ENCODE measurements at regions not wholly inside any gene's neighbourhood (a gene's known extent, or its start where the extent isn't known, plus 50 kb on each side); places are given as distances from the start of the nearest gene placed in this dataset.

GRCh38 chr3:67781871-67782270 lies 127.5 kb upstream of the SUCLG2 start:
- no peak overlapping the region for H3K4me3 Mint-ChIP-seq
- no peak overlapping the region for H3K27ac Mint-ChIP-seq
- H3K36me3 Mint-ChIP-seq: no peaks in the 10 kb centered on the region
- DNase-seq: no peak
- H3K27me3 Mint-ChIP-seq: no peaks in the 10 kb centered on the region
- peaks cover 3% of the 10 kb centered on the region for H3K4me1 Mint-ChIP-seq
- CTCF ChIA-PET: no interaction called here
- peaks cover 32% of the 10 kb centered on the region for H3K9me3 Mint-ChIP-seq

GRCh38 chr3:67781218-67781617 lies 126.8 kb upstream of the SUCLG2 start:
- no peak for DNase-seq
- H3K9me3 Mint-ChIP-seq: peaks cover 35% of the 10 kb centered on the region
- no peaks in the 10 kb centered on the region for H3K27me3 Mint-ChIP-seq
- H3K4me1 Mint-ChIP-seq: peaks cover 3% of the 10 kb centered on the region
- no peak overlapping the region for H3K27ac Mint-ChIP-seq
- CTCF ChIA-PET: interaction anchor here (0.6 kb wide), 1 partner anchor 79 kb away, joined by 5 read pairs; no protein-coding TSS in a partner anchor
- no peaks in the 10 kb centered on the region for H3K36me3 Mint-ChIP-seq
- H3K4me3 Mint-ChIP-seq: no peak overlapping the region

GRCh38 chr3:67774676-67775075 lies 120.3 kb upstream of the SUCLG2 start:
- no peaks in the 10 kb centered on the region for H3K36me3 Mint-ChIP-seq
- no peaks in the 10 kb centered on the region for H3K27me3 Mint-ChIP-seq
- peaks cover 25% of the 10 kb centered on the region for H3K9me3 Mint-ChIP-seq
- no peaks in the 10 kb centered on the region for H3K4me1 Mint-ChIP-seq
- CTCF ChIA-PET: no interaction called here
- no peak overlapping the region for H3K4me3 Mint-ChIP-seq
- no peak for DNase-seq
- H3K27ac Mint-ChIP-seq: no peak overlapping the region

GRCh38 chr3:67765575-67765974 lies 111.2 kb upstream of the SUCLG2 start:
- Mint-ChIP-seq H3K9me3 (peaks cover 41% of the 10 kb centered on the region), H3K27me3 (no peaks in the 10 kb centered on the region), H3K27ac (no peak overlapping the region), H3K36me3 (peaks cover 7% of the 10 kb centered on the region), H3K4me3 (no peak overlapping the region), H3K4me1 (no peaks in the 10 kb centered on the region)
- DNase-seq: no peak
- CTCF ChIA-PET: no interaction called here

- peaks cover 16% of the 10 kb centered on the region for H3K9me3 Mint-ChIP-seq
- H3K27me3 Mint-ChIP-seq: no peaks in the 10 kb centered on the region
- CTCF ChIA-PET: interaction anchor here (0.6 kb wide), 1 partner anchor 61 kb away, joined by 3 read pairs; no protein-coding TSS in a partner anchor
- DNase-seq: no peak
- peaks cover 20% of the 10 kb centered on the region for H3K36me3 Mint-ChIP-seq
- H3K4me1 Mint-ChIP-seq: peaks cover 6% of the 10 kb centered on the region
- no peak overlapping the region for H3K4me3 Mint-ChIP-seq
- H3K27ac Mint-ChIP-seq: no peak overlapping the region
These were observed 90.9 kb upstream of the SUCLG2 start for GRCh38 chr3:67745296-67745695.

- Mint-ChIP-seq H3K27ac (no peak overlapping the region), H3K4me3 (no peak overlapping the region), H3K9me3 (peaks cover 16% of the 10 kb centered on the region), H3K36me3 (peaks cover 17% of the 10 kb centered on the region), H3K4me1 (peaks cover 6% of the 10 kb centered on the region), H3K27me3 (no peaks in the 10 kb centered on the region)
- no peak for DNase-seq
- CTCF ChIA-PET: interaction anchor here (0.6 kb wide), 1 partner anchor 61 kb away, joined by 3 read pairs; no protein-coding TSS in a partner anchor
These were observed 90.3 kb upstream of the SUCLG2 start for GRCh38 chr3:67744699-67745098.

GRCh38 chr3:67739851-67740250 lies 85.4 kb upstream of the SUCLG2 start:
- CTCF ChIA-PET: no interaction called here
- Mint-ChIP-seq H3K36me3 (peaks cover 18% of the 10 kb centered on the region), H3K4me1 (peaks cover 38% of the 10 kb centered on the region), H3K9me3 (peaks cover 11% of the 10 kb centered on the region), H3K4me3 (no peak overlapping the region), H3K27me3 (no peaks in the 10 kb centered on the region), H3K27ac (no peak overlapping the region)
- no peak for DNase-seq

GRCh38 chr3:67737906-67738865 lies 83.8 kb upstream of the SUCLG2 start:
- Mint-ChIP-seq H3K27me3 (no peaks in the 10 kb centered on the region), H3K4me1 (peaks cover 40% of the 10 kb centered on the region), H3K4me3 (no peak overlapping the region), H3K36me3 (peaks cover 19% of the 10 kb centered on the region), H3K27ac (peak overlapping the region; percentile 88), H3K9me3 (peaks cover 13% of the 10 kb centered on the region)
- CTCF ChIA-PET: no interaction called here
- DNase-seq: no peak

- H3K4me1 Mint-ChIP-seq: peaks cover 40% of the 10 kb centered on the region
- CTCF ChIA-PET: no interaction called here
- peak overlapping the region; percentile 88 for H3K27ac Mint-ChIP-seq
- DNase-seq: no peak
- no peaks in the 10 kb centered on the region for H3K27me3 Mint-ChIP-seq
- peaks cover 10% of the 10 kb centered on the region for H3K9me3 Mint-ChIP-seq
- peaks cover 15% of the 10 kb centered on the region for H3K36me3 Mint-ChIP-seq
- no peak overlapping the region for H3K4me3 Mint-ChIP-seq
These were observed 82.7 kb upstream of the SUCLG2 start for GRCh38 chr3:67737140-67737539.

- peaks cover 8% of the 10 kb centered on the region for H3K36me3 Mint-ChIP-seq
- H3K4me3 Mint-ChIP-seq: no peak overlapping the region
- peaks cover 25% of the 10 kb centered on the region for H3K4me1 Mint-ChIP-seq
- no peaks in the 10 kb centered on the region for H3K27me3 Mint-ChIP-seq
- no peak for DNase-seq
- H3K9me3 Mint-ChIP-seq: peaks cover 4% of the 10 kb centered on the region
- CTCF ChIA-PET: no interaction called here
- no peak overlapping the region for H3K27ac Mint-ChIP-seq
These were observed 79.0 kb upstream of the SUCLG2 start for GRCh38 chr3:67733269-67733950.

- peaks cover 6% of the 10 kb centered on the region for H3K4me1 Mint-ChIP-seq
- H3K4me3 Mint-ChIP-seq: no peak overlapping the region
- CTCF ChIA-PET: no interaction called here
- H3K27me3 Mint-ChIP-seq: no peaks in the 10 kb centered on the region
- H3K9me3 Mint-ChIP-seq: peaks cover 14% of the 10 kb centered on the region
- H3K36me3 Mint-ChIP-seq: peaks cover 7% of the 10 kb centered on the region
- no peak overlapping the region for H3K27ac Mint-ChIP-seq
- no peak for DNase-seq
These were observed 70.0 kb upstream of the SUCLG2 start for GRCh38 chr3:67724434-67724833.

- Mint-ChIP-seq H3K4me1 (peaks cover 6% of the 10 kb centered on the region), H3K9me3 (peaks cover 14% of the 10 kb centered on the region), H3K4me3 (no peak overlapping the region), H3K36me3 (peaks cover 7% of the 10 kb centered on the region), H3K27me3 (no peaks in the 10 kb centered on the region), H3K27ac (no peak overlapping the region)
- CTCF ChIA-PET: no interaction called here
- no peak for DNase-seq
These were observed 69.5 kb upstream of the SUCLG2 start for GRCh38 chr3:67723863-67724262.

- Mint-ChIP-seq H3K27me3 (no peaks in the 10 kb centered on the region), H3K4me1 (peaks cover 6% of the 10 kb centered on the region)
- CTCF ChIA-PET: no interaction called here
These were observed 64.9 kb upstream of the SUCLG2 start for GRCh38 chr3:67719333-67719732.

GRCh38 chr3:67715971-67716370 lies 61.6 kb upstream of the SUCLG2 start:
- H3K27ac Mint-ChIP-seq: no peak overlapping the region
- H3K4me3 Mint-ChIP-seq: no peak overlapping the region
- CTCF ChIA-PET: no interaction called here
- no peak for DNase-seq
- H3K36me3 Mint-ChIP-seq: no peaks in the 10 kb centered on the region
- peaks cover 2% of the 10 kb centered on the region for H3K9me3 Mint-ChIP-seq
- no peaks in the 10 kb centered on the region for H3K27me3 Mint-ChIP-seq
- H3K4me1 Mint-ChIP-seq: no peaks in the 10 kb centered on the region

More at GRCh38 chr3:67719333-67719732, 64.9 kb upstream of the SUCLG2 start:
- peaks cover 7% of the 10 kb centered on the region for H3K36me3 Mint-ChIP-seq
- no peak overlapping the region for H3K27ac Mint-ChIP-seq
- H3K4me3 Mint-ChIP-seq: no peak overlapping the region
- DNase-seq: no peak
- H3K9me3 Mint-ChIP-seq: peaks cover 8% of the 10 kb centered on the region
